ENCODE measurements at regions not wholly inside any gene's neighbourhood (a gene's known extent, or its start where the extent isn't known, plus 50 kb on each side); places are given as distances from the start of the nearest gene placed in this dataset.

DNA sequence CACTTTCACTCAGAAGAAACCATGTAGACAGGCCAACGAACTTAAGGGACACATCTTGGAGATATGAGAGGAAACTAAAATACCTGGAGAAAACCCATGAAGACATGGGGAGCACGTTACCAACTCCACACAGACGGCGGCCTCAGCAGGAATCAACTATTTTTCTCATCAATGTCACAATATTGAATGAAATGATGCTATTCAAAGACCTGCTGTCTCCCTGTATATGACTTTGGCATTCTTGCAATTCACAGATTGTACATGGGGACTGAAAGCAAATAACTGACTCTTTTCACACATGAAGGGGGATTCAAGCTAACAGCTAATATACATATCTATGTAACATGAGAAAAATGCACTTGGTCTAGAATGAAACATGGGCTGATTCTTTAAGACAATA lies 869.0 kb downstream of the NXPH1 start:
- no TSS peak for BruUV-seq (replicated peaks)
- Histone ChIP-seq H3K4me2 (ENCODE audit: low read length) (no peak overlapping the region), H3K9me3 (ENCODE audit: control insufficient read depth in 1 of 2, insufficient read depth in 1 of 2, low read depth in 1 of 2, low read length in 2 of 2) (peaks cover 0 to 4% of the 10 kb centered on the region in 2 experiments; a peak in 1 of 4 replicates), H3K27ac (ENCODE audit: low read depth, low read length) (no peak overlapping the region), H3K4me3 (replicated peaks in 1 of 2; ENCODE audit: low read depth in 1 of 2, low read length in 2 of 2) (no peak overlapping the region), H3K9ac (ENCODE audit: low read length) (no peak overlapping the region), H3K4me1 (ENCODE audit: control insufficient read depth in 1 of 2, insufficient read depth in 2 of 2, low read length in 2 of 2) (no peaks in the 10 kb centered on the region), H3K36me3 (ENCODE audit: control insufficient read depth in 1 of 2, insufficient read depth in 2 of 2, low read length in 2 of 2) (no peaks in the 10 kb centered on the region), H3K9me2 (ENCODE audit: insufficient read depth) (no peaks in the 10 kb centered on the region), H2AFZ (ENCODE audit: low read depth, low read length, poor library complexity, severe bottlenecking) (no peak overlapping the region), H4K20me1 (ENCODE audit: insufficient read depth) (no peaks in the 10 kb centered on the region), H3K27me3 (ENCODE audit: insufficient read depth, low read length) (no peaks in the 10 kb centered on the region), H3K79me2 (ENCODE audit: insufficient read depth, low read length) (no peaks in the 10 kb centered on the region)
- ATAC-seq (no peak), DNase-seq (ENCODE audit: low read depth, low spot score) (no peak)
- RAD21 ChIA-PET (ENCODE audit: low non-redundant PET in 1 of 2, low total read pairs in 2 of 2, uncharacterized antibody in 2 of 2, unreplicated experiment in 2 of 2): no interaction called here
- CTCF ChIA-PET: no interaction called here
- intact Hi-C loops (cut with micrococcal nuclease): no loop called here
- POLR2A ChIA-PET: no interaction called here
- TF ChIP-seq SIN3A (IDR thresholded peaks at IDR 0.05; ENCODE audit: low read depth): no peak
- no peak for TF ChIP-seq CBX3 (IDR thresholded peaks at IDR 0.05; ENCODE audit: low read depth)
- no peak for TF ChIP-seq EZH2phosphoT487 (IDR thresholded peaks at IDR 0.05; ENCODE audit: borderline replicate concordance)
- no peak for TF ChIP-seq FOSL1 (IDR thresholded peaks at IDR 0.05; ENCODE audit: low read depth)
- TF ChIP-seq ZFX (IDR thresholded peaks at IDR 0.05): no peak
- TF ChIP-seq TCF7L2 (IDR thresholded peaks at IDR 0.05; ENCODE audit: borderline replicate concordance, extremely low read depth, insufficient read depth, insufficient read length): no peak
- TF ChIP-seq, protein P1, sequence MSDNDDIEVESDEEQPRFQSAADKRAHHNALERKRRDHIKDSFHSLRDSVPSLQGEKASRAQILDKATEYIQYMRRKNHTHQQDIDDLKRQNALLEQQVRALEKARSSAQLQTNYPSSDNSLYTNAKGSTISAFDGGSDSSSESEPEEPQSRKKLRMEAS (IDR thresholded peaks at IDR 0.05): no peak
- TF ChIP-seq SP1 (IDR thresholded peaks at IDR 0.05; ENCODE audit: low read depth): no peak
- TF ChIP-seq JUND (IDR thresholded peaks at IDR 0.05): no peak
- TF ChIP-seq, protein P2, sequence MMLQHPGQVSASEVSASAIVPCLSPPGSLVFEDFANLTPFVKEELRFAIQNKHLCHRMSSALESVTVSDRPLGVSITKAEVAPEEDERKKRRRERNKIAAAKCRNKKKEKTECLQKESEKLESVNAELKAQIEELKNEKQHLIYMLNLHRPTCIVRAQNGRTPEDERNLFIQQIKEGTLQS (IDR thresholded peaks at IDR 0.05): no peak
- no peak for TF ChIP-seq CEBPB (IDR thresholded peaks at IDR 0.05; ENCODE audit: low read depth)
- TF ChIP-seq ZNF274 (IDR thresholded peaks at IDR 0.05; ENCODE audit: low read depth, low read length): no peak
- TF ChIP-seq SRF (IDR thresholded peaks at IDR 0.05; ENCODE audit: low read depth): no peak
- TF ChIP-seq, protein P3, sequence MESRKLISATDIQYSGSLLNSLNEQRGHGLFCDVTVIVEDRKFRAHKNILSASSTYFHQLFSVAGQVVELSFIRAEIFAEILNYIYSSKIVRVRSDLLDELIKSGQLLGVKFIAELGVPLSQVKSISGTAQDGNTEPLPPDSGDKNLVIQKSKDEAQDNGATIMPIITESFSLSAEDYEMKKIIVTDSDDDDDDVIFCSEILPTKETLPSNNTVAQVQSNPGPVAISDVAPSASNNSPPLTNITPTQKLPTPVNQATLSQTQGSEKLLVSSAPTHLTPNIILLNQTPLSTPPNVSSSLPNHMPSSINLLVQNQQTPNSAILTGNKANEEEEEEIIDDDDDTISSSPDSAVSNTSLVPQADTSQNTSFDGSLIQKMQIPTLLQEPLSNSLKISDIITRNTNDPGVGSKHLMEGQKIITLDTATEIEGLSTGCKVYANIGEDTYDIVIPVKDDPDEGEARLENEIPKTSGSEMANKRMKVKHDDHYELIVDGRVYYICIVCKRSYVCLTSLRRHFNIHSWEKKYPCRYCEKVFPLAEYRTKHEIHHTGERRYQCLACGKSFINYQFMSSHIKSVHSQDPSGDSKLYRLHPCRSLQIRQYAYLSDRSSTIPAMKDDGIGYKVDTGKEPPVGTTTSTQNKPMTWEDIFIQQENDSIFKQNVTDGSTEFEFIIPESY (IDR thresholded peaks at IDR 0.05; ENCODE audit: extremely low read depth, insufficient replicate concordance, low read length): no peak
- no peak for TF ChIP-seq ELF1 (IDR thresholded peaks at IDR 0.05; ENCODE audit: borderline replicate concordance, low read depth)
- TF ChIP-seq POLR2A (IDR thresholded peaks at IDR 0.05; ENCODE audit: borderline replicate concordance, extremely low read depth, insufficient read depth, insufficient read length): no peak
